PC-3 (cell line): ENCODE measurements at regions not wholly inside any gene's neighbourhood (a gene's known extent, or its start where the extent isn't known, plus 50 kb on each side); places are given as distances from the start of the nearest gene placed in this dataset.

Experiments
- EZH2phosphoT487 ChIP-seq: fragments of 300-600 bp; sonication (generic); IDR thresholded peaks from 2 replicates; pipeline ENCODE4 v1.6.1; 2018; ENCODE audit warnings: mild to moderate bottlenecking, antibody characterized with exemption, low read length, borderline replicate concordance
- TF ChIP-seq, protein P1 (sequence below): fragments of 300-600 bp; sonication (generic); conservative IDR thresholded peaks from 2 replicates; pipeline ENCODE4 v1.5.1; 2017; ENCODE audit warnings: antibody characterized with exemption, low read depth, mild to moderate bottlenecking, low read length

DNA sequence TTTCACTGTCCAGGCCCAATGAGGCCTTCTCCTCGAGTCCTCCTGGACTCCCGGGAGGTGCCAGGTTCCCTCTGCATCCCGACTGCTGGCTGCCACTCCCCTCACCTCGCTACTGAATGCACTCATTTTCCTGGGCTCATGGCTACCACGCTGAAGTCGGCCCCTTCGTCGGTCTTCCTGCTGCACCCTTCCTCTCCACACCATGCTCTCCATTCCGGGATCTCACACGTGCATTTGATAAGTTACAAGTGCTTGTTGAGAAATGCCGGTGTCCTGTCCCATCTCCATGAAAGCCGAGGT lies 334.7 kb upstream of the MYT1L start:
- TF ChIP-seq, protein P1, sequence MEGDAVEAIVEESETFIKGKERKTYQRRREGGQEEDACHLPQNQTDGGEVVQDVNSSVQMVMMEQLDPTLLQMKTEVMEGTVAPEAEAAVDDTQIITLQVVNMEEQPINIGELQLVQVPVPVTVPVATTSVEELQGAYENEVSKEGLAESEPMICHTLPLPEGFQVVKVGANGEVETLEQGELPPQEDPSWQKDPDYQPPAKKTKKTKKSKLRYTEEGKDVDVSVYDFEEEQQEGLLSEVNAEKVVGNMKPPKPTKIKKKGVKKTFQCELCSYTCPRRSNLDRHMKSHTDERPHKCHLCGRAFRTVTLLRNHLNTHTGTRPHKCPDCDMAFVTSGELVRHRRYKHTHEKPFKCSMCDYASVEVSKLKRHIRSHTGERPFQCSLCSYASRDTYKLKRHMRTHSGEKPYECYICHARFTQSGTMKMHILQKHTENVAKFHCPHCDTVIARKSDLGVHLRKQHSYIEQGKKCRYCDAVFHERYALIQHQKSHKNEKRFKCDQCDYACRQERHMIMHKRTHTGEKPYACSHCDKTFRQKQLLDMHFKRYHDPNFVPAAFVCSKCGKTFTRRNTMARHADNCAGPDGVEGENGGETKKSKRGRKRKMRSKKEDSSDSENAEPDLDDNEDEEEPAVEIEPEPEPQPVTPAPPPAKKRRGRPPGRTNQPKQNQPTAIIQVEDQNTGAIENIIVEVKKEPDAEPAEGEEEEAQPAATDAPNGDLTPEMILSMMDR = no peak
- TF ChIP-seq EZH2phosphoT487 = no peak
